Spleen (tissue), 11 donors: ENCODE measurements at regions not wholly inside any gene's neighbourhood (a gene's known extent, or its start where the extent isn't known, plus 50 kb on each side); places are given as distances from the start of the nearest gene placed in this dataset.

Experiments used
- DNase-seq: peaks from one replicate; pipeline ENCODE4 v3.0.0-alpha.2; 2020
- H3K27ac ChIP-seq, 8 donors: fragments of 200-600 bp; sonication (generic) in 7 of 8; 1 replicate in 4 of 8; 2 replicates in 4 of 8; pipeline versions ENCODE4 v1.5.0 to v1.8.0; 2016 to 2021; ENCODE audit warnings: inconsistent platforms in 4 of 8, mild to moderate bottlenecking in 4 of 8, moderate library complexity in 1 of 8
- H3K27me3 ChIP-seq, 7 donors: fragments of 200-600 bp; sonication (generic) in 6 of 7; replicated peaks in 1 of 7; 1 replicate in 4 of 7; 2 replicates in 3 of 7; pipeline versions ENCODE4 v1.5.0 to v1.8.0; 2016 to 2021; ENCODE audit warnings: inconsistent platforms in 3 of 7, mild to moderate bottlenecking in 1 of 7
- H3K36me3 ChIP-seq, 6 donors: fragments of 200-600 bp; sonication (generic) in 5 of 6; 1 replicate in 4 of 6; 2 replicates in 2 of 6; pipeline versions ENCODE4 v1.5.0 to v1.8.0; 2016 to 2021; ENCODE audit warnings: inconsistent platforms in 2 of 6
- H3K4me1 ChIP-seq, 6 donors: fragments of 200-600 bp; sonication (generic) in 5 of 6; 1 replicate in 3 of 6; 2 replicates in 3 of 6; pipeline versions ENCODE4 v1.5.0 to v1.8.0; 2016 to 2021; ENCODE audit warnings: inconsistent platforms in 3 of 6
- H3K4me3 ChIP-seq, 8 donors: fragments of 200-600 bp; sonication (generic) in 7 of 8; 1 replicate in 4 of 8; 2 replicates in 4 of 8; pipeline versions ENCODE4 v1.5.0 to v1.8.0; 2016 to 2021; ENCODE audit warnings: inconsistent platforms in 4 of 8, mild to moderate bottlenecking in 4 of 8, moderate library complexity in 2 of 8
- H3K9me3 ChIP-seq, 8 donors: fragments of 200-600 bp; sonication (generic) in 7 of 8; 1 replicate in 4 of 8; 2 replicates in 4 of 8; pipeline versions ENCODE4 v1.5.0 to v1.8.0; 2016 to 2021; ENCODE audit warnings: inconsistent platforms in 4 of 8
- CTCF ChIP-seq, 11 experiments: fragments of 200-600 bp in 7 of 11; fragments of 450-650 bp in 4 of 11; sonication (generic) in 4 of 11; IDR thresholded peaks in 8 of 11; conservative IDR thresholded peaks in 3 of 11; 1 replicate in 7 of 11; 2 replicates in 4 of 11; pipeline versions ENCODE4 v1.4.0 to v1.8.0; 2016 to 2021; ENCODE audit warnings: antibody characterized with exemption in 11 of 11, inconsistent platforms in 4 of 11, mild to moderate bottlenecking in 1 of 11
- POLR2A ChIP-seq, 3 donors: fragments of 450-650 bp; IDR thresholded peaks; one replicate each; pipeline ENCODE4 v1.5.1; 2017; ENCODE audit warnings: antibody characterized with exemption in 3 of 3, mild to moderate bottlenecking in 1 of 3
- POLR2AphosphoS5 ChIP-seq, 3 donors: sonication (generic); formaldehyde crosslinking; IDR thresholded peaks; one replicate each; pipeline ENCODE4 v1.5.1; 2017; ENCODE audit warnings: antibody characterized with exemption in 3 of 3
- WGBS, 5 donors: extraction: QIAGEN DNeasy Blood & Tissue Kit in 3 of 5; methylation state at CpG; one replicate each; pipeline versions ENCODE4 v1.1.5 to v1.1.7; 2013 to 2018; 5-methylcytosine and 5-hydroxymethylcytosine counted together
- intact Hi-C: fragments of 100-400 bp; cut with DNase I; formaldehyde crosslinking; loops from one replicate; pipeline ENCODE4 v1.15.0; 2023; ENCODE audit warnings: low total_unique reads
- donor health status: healthy with polysubstance abuse.
- donor health status: DM: no; HTN: no; CAD: no; lungs with moderate emphysema.
- donor health status: DM: no; HTN: no; CAD: no.
- donor health status: Bipolar disorder and iron deficiency.
- donor health status: healthy.
- donor health status: DM: no; HTN: no; CAD: no.
- donor health status: DM: yes; HTN: yes; CAD: no.

- Histone ChIP-seq H3K27ac (no peak overlapping the region), H3K9me3 (no peaks in the 10 kb centered on the region), H3K4me1 (no peaks in the 10 kb centered on the region), H3K36me3 (no peaks in the 10 kb centered on the region), H3K27me3 (peaks cover 0 to 6% (median 0%) of the 10 kb centered on the region in 7 donors), H3K4me3 (no peak overlapping the region)
- TF ChIP-seq CTCF (IDR thresholded peaks at IDR 0.05 in 8 of 11, conservative IDR thresholded peaks at IDR 0.05 in 3 of 11) (no peak), POLR2AphosphoS5 (IDR thresholded peaks at IDR 0.05) (no peak), POLR2A (IDR thresholded peaks at IDR 0.05) (no peak)
- 85 to 96% (median 95%) methylated on average over 2 of the region's 2 CpGs for WGBS, 5 donors
- DNase-seq = no peak
- intact Hi-C loops = no loop called here
Measured at GRCh38 chr1:98066911-98067310, 146.1 kb upstream of the DPYD start.

DNA sequence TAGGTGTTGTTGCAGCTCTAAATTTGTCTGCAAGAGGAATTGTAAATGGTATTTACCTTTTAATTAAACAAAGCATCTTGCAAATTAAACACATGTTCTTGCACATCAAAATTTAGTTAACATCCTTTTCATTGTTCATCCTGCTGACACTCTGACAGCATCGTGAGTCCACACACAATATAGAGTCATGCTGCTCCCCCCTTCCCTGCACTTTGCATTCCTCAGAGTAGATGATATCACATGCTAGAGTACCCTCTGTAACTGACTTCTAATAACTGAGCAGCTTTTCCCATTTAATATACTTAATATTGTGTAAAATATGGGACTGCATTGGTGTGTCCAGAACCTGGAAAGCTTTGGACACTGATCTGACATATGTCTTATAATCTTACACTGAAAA, 138.8 kb upstream of the DPYD start:
- H3K36me3 ChIP-seq = no peaks in the 10 kb centered on the region
- peaks cover 0 to 3% (median 0%) of the 10 kb centered on the region in 6 donors for H3K4me1 ChIP-seq
- no peak for TF ChIP-seq POLR2AphosphoS5 (IDR thresholded peaks at IDR 0.05)
- no peak for TF ChIP-seq CTCF (IDR thresholded peaks at IDR 0.05 in 8 of 11, conservative IDR thresholded peaks at IDR 0.05 in 3 of 11)
- TF ChIP-seq POLR2A (IDR thresholded peaks at IDR 0.05) = no peak
- DNase-seq = no peak
- intact Hi-C loops = loop anchor here (10.0 kb wide), 1 partner anchor 405 kb away; no protein-coding TSS in a partner anchor
- no peaks in the 10 kb centered on the region for H3K9me3 ChIP-seq
- peaks cover 0 to 18% (median 0%) of the 10 kb centered on the region in 7 donors for H3K27me3 ChIP-seq
- 53 to 84% (median 73%) methylated on average over 1 of the region's 1 CpG for WGBS, 5 donors
- H3K27ac ChIP-seq = no peak overlapping the region
- no peak overlapping the region for H3K4me3 ChIP-seq

DNA sequence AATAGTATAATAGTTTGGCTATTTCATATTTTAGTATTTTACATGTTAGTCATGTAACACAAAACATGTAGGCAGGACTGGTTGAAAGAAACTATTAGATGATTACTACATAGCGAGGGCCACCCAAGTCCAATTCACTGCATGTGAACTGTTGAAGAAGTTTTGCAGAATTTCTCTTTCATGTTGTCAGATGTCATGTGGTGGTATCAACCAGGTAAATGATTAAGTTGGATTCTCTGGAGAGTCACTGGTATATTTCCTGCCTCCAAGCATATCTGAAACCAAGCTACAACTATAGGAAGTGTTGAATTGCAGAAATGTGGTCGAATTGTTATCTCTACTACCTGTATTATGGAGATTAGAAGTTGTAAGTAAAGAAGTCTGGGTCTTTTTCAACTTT, 137.8 kb upstream of the DPYD start:
- Histone ChIP-seq H3K27ac (no peak overlapping the region), H3K27me3 (peaks cover 0 to 27% (median 6%) of the 10 kb centered on the region in 7 donors), H3K4me1 (peaks cover 3 to 12% (median 9%) of the 10 kb centered on the region in 6 donors), H3K4me3 (no peak overlapping the region), H3K9me3 (no peaks in the 10 kb centered on the region), H3K36me3 (no peaks in the 10 kb centered on the region)
- 60 to 77% (median 63%) methylated on average over 2 of the region's 2 CpGs for WGBS, 5 donors
- DNase-seq = no peak
- intact Hi-C loops = loop anchor here (10.0 kb wide), 1 partner anchor 406 kb away; no protein-coding TSS in a partner anchor
- TF ChIP-seq POLR2AphosphoS5 (IDR thresholded peaks at IDR 0.05) = no peak
- no peak for TF ChIP-seq POLR2A (IDR thresholded peaks at IDR 0.05)
- TF ChIP-seq CTCF (IDR thresholded peaks at IDR 0.05 in 8 of 11, conservative IDR thresholded peaks at IDR 0.05 in 3 of 11) = no peak

DNA sequence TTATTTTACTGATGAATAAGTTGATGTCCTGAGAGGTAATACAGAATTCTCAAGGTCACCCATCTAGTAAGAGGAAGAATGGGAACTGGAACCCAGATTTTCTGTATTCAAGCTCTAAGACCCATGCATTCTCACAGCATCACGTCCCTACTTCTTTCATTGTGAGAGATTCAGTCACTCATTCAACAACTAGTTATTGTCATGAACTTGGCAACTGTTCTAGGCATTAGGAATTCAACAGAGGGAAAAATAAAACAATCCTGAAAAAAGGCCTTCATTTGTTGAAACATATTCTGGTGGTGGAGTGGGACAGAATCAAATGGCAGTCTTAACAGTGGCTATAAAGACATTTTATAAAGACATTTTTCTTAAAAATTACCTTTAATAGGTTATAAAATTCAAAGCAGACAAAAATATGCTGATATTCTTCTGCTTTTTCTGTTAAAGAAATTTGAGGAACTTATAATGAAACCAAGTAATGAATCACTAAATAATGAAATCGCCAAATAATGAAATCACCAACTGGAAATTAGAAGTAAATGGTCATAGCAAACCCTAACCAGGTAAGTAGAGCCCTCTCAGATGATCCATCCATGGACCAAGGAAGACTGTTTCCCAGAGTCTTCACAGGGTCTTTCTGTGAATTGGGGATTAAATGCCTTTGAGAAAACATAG, 136.5 kb upstream of the DPYD start:
- no peak for TF ChIP-seq POLR2AphosphoS5 (IDR thresholded peaks at IDR 0.05)
- no peak for TF ChIP-seq POLR2A (IDR thresholded peaks at IDR 0.05)
- no peak for TF ChIP-seq CTCF (IDR thresholded peaks at IDR 0.05 in 8 of 11, conservative IDR thresholded peaks at IDR 0.05 in 3 of 11)
- Histone ChIP-seq H3K9me3 (no peaks in the 10 kb centered on the region), H3K27me3 (peaks cover 0 to 40% (median 16%) of the 10 kb centered on the region in 7 donors), H3K4me1 (peaks cover 9 to 21% (median 15%) of the 10 kb centered on the region in 6 donors), H3K27ac (no peak overlapping the region), H3K36me3 (no peaks in the 10 kb centered on the region), H3K4me3 (no peak overlapping the region)
- 60 to 83% (median 71%) methylated on average over 2 of the region's 2 CpGs for WGBS, 5 donors
- intact Hi-C loops = loop anchor here (10.0 kb wide), 1 partner anchor 407 kb away; no protein-coding TSS in a partner anchor
- no peak for DNase-seq
